GM19372 (cell line): ENCODE measurements at regions not wholly inside any gene's neighbourhood (a gene's known extent, or its start where the extent isn't known, plus 50 kb on each side); places are given as distances from the start of the nearest gene placed in this dataset.
A peak's percentile ranks its signal among the peaks of the same experiment; 100 is the strongest.
"Not testable (repeated sequence)": the region's sequence is repeated elsewhere in the genome, so short reads cannot be mapped to it uniquely, and the experiment has no call there.

Experiments used
- ATAC-seq: cut with Tn5 transposase; IDR thresholded peaks from one replicate; pipeline ENCODE4 v1.9.1; 2021; ENCODE audit warnings: mild to moderate bottlenecking, low read depth, moderate library complexity; ENCODE audit not compliant: unreplicated experiment

DNA sequence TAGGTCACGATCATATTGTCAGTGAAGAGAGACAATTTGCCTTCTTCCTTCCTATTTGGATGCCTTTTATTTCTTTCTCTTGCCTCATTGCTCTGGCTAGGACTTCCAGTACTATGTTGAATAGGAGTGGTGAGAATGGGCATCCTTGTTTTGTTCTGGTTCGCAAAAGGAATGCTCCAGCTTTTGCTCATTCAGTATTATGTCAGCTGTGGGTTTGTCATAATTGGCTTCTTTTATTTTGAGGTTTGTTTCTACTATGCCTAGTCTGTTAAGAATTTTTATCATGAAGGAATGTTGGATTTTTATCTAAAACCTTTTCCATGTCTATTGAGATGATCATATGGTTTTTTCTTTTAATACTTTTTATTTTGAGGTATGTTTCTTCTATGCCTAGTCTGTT is 152.3 kb upstream of the MAD2L1 start:
- ATAC-seq, result no peak

DNA sequence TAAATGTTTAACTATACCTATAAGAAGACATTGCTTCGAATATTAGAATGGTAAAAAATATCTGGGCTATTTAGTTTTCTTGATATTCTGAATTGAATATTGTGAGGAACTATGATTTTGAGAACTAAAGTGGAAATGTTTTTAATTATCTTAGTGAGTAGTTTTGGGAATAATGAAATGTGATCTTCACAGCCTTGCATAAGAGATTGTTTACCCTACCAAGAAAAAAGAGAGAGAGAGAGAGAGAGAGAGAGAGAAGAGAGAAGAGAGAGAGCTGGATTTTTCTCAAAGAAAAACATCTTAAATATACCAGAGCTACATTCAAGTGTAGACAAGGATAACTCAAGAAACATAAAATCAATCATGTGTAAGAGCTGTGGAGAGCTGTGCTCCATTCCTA is 148.7 kb upstream of the MAD2L1 start:
- no peak for ATAC-seq

DNA sequence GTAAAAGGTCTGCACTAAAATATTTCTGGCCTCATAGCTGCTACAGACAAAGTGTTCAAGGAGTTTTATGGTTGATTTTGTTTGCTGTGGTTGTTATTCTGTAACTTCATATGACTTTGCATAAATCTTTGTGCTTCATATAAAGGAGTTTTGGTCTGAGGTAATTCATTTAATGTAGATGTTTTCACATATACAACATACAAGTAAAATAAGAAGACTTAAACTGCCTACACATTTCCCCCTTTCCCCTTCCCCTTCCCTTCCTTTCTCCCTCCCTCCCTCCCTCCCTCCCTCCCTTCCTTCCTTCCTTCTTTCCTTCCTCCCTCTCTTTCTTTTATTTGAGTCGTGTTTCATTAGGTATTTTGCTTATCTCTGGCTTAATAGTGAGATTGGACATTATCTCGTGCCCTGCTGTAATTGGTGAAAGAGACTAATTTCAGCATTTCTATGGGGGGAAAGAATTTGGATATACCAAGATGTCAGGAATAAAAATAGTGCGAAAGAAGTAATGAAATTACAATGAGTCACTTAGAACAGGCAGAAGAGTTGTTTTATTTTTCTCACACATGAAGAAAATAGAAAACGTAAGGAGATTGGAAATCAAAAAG is 144.9 kb upstream of the MAD2L1 start:
- ATAC-seq, result no peak

DNA sequence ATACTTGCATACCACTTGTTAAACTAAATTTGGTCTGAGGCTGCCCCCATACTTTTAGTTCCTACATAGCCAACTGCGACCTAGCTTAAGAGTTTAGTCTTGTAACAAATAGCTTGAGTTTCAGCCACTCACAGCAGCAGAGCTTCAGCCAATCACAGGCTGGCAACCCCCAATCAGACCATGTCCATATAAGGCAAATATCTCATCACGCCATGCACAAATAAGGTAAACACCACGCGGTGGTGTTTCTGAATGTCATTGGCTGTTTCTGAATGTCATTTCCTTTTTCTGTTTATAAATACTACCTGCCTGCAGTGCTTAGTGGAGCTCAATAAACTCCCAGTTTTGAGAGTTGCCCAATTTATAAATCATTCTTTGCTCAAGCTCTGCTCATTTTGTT is 143.1 kb upstream of the MAD2L1 start:
- ATAC-seq, result no peak

DNA sequence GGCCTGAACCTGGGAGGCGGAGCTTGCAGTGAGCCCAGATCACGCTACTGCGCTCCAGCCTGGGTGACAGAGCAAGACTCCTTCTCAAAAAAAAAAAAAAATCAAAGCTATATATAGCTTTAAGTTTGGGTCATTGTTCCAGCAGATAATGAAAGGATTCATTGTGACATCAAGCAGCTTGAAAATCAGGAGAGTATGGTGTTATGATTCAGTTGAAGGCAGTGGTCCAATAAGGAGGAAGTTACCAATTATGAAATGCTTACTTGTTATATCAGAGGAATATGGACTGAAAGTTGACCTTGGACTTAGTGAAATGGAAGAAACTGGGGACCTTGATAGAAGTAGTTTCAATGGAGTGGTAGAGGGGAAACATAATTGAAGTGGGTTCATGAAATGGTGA is 140.4 kb upstream of the MAD2L1 start:
- ATAC-seq, result no peak

DNA sequence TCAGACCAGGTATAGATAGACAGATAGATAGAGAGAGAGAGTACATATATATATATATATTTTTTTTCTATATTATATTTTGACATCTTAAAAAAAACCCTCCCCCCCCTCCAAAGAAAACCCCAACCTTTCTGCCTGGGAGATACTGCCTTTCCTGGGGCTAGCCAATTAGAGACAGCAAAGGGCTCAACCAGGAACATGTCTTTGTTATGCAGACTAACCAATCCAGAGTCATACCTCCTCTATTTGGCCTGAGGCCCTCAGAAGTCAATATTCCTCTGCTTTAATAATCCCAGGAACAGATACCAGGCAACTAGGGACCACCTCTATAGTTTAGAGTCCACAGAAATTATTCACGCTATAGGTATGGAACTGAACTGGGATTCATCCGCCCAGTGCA is 135.6 kb upstream of the MAD2L1 start:
- no peak for ATAC-seq

DNA sequence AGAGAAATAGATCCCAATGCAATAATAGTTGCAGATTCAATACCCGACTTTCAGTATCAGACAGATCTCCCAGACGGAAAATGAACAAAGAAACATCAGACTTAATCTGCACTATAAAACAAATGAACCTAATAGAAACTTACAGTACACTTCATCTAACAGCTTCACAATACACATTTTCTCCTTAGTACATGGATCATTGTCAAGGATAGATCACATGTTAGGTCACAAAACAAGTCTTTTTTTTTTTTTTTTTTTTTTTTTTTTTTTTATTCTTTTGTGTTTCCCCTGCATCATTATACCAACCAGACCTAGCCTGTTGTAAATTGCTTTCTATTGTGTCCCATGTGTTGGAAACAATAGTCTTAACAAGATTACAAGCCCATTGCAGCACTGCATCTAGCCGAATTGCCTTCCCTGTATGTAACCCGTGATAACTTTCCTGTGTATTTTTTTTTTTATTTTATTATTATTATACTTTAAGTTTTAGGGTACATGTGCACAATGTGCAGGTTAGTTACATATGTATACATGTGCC is 134.0 kb upstream of the MAD2L1 start:
- ATAC-seq, result not testable (repeated sequence)

DNA sequence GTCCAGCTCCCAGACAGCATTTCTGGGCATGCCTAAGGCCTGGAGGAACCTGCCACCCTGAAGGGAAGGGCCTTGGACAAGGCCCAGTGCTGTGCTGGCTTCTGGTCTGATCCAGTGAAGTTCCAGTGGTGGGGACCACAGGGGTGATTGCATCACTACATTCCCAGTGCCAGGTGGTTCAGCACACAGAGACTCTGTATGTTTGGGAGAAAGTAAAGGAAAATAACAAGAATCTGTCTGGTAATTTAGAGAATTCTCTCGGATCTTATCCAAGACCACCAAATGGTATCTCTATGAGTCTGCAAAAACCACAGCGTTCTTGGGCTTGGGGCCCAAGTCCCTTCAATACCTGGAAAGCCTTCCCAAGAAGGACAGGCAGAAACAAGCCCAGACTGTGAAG is 131.8 kb upstream of the MAD2L1 start:
- no peak for ATAC-seq

DNA sequence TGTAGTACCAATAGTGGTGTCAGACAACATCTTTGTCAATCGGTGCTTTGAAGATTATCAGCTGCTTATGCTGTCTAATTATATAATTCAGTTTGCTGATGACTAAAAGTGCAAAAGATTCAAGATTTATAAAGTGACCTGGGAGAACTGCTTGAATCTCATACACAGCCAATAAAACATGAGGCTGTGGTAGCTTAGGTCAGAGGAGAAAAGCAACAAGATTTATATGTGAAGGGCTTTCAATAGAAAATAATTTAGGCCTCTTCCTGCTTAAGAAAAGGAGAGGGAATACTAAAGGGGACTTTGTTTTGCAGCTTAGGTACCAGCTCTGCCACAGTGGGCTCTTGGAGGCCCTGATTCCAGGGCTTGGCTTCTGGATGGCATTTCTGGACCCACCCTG is 111.0 kb upstream of the MAD2L1 start:
- no peak for ATAC-seq

DNA sequence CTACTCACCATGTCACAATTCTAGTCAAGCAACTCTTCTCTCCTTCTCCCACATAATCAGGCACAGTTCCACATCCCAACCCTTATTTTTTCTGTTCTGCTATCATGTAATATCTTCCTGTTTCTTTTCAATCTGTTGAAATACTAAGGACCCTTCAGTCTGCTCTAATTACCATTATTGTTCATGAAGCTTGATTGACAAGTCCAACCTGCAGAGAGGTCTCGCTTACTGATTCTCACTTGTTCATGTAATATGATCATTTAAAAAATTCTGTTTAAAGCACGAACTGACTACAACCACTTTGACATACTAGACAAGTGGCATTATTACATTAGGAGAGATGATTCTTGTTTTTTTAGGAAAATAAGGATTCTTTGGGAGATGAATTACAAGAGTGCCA is 108.6 kb upstream of the MAD2L1 start:
- ATAC-seq, result no peak

DNA sequence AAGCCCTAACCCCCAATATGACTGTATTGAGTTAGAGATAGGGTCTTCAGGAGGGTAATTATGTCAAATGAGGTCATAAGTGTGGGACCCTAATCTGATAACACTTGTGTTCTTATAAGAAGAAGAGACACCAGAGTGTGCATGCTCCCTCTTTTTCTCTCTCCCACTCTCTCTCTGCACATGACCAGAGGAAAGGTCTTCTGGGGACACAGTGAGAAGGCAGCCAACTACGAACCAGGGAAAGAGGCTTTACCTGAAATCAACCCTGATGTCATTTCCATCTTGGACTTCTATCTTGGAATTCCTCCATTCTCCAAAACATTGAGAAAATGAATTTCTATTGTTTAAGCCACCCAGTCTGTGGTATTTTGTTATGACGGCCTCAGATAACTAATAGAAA is 97.2 kb upstream of the MAD2L1 start:
- no peak for ATAC-seq

DNA sequence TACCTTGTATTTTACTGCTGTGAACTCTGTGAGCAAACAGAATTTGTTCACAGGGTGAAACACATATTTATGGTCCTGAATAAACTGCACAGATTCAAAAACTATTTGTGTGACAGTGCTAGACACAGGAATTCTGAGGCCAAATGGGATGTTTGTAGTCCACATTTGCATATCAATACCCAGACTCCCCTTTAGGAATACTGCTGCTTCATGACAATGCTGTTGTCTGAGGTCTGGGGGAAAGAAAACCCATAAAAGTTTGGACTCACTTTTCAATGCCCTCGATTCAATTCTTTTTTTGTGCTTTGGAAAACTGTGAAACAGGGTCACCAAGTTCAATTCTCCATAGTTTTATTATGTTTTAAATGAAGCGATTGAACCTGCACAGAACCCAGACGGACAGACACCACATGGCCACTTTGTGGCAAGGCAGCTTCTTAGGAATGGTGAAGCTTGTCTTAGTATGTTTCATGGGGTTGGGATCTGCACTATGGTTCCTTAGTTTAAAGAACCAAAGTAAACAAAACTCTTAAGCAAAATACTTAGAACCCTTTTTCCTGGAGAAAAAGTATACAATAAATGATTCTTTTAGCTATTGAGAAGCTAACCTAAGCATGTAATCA is 92.3 kb upstream of the MAD2L1 start:
- ATAC-seq, result no peak

DNA sequence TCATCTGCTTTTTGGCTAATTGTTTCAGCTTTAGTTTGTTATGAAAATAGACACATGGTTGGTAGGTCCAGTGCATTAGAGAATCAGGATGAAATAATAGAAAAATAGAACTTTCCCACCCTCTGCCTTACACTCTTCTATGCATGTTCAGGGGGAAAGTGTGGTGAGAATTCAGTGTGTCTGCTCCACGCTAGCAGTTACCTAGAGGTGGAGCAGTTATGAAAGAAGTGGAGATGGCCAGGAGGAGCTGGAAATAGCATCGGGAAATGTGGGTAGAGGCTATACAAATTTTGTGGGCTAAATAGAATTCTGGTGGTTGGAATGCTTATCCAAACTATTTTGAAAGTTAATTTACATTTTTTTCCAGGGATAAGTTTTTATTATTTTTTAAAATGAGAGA is 91.4 kb upstream of the MAD2L1 start:
- no peak for ATAC-seq

DNA sequence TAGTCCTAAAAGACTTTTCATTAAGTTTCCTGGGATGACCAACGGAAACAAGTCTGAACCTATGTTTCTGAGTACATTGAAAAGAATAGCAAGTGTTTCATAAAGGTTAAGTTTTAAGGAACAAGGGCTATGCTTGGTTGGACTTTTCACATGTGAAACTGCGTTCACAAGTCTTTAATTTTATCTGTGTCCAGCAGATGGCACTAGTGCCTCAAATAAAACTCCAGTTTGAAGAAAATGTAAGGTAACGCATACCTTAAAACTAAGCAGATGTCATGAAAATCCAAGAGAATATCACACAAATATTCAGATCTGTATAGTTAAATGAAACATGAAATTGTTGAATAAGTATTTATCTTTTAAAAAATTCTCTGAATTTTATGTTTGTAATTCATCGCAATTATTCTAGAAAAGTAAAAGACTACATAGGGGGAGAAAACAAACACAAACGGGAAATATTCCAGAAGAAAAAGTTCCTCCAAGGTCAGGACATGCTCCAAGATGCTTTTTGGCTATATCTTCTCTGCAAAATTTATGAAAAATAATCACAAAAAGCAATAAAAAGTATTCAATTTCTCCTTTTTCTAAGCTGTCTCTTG is 89.6 kb upstream of the MAD2L1 start:
- ATAC-seq, result peak; percentile 70

DNA sequence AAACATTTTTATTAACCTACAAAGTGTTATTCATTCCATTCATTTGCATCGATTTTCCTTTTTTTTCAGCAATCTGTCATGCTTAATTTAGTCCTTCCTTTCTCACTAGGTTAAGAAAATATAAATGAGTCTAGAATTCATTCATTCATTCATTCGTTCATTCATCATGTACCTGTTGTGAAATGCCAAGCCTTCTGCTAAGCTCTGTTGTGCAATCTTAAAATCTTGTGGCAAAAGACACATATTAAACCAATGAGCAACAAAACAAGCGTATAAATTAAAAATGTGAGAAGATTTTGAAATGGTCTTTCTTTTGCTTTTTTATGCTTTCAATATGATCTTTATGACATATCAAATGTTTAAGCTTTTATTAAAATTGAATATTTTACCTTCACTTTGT is 88.6 kb upstream of the MAD2L1 start:
- ATAC-seq, result no peak

DNA sequence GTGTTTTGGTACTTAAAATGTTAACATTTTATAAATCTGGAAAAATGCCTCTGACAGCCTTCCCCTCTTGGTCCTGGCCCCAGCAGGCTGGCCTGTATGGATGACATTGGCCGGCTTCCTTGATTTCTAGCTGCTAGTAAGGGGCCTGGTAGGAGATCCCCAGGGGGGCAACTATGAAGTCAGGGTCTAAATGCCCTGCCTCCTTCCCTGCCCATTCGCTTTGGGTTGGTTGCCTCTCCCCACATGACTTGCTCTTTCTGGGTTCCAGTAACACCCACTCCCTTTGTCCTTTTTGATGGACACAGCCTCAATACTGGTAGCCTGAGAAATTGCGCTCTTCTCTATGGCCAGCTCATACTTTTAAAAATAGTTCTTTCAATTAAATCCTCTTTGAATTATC is 78.0 kb upstream of the MAD2L1 start:
- no peak for ATAC-seq

DNA sequence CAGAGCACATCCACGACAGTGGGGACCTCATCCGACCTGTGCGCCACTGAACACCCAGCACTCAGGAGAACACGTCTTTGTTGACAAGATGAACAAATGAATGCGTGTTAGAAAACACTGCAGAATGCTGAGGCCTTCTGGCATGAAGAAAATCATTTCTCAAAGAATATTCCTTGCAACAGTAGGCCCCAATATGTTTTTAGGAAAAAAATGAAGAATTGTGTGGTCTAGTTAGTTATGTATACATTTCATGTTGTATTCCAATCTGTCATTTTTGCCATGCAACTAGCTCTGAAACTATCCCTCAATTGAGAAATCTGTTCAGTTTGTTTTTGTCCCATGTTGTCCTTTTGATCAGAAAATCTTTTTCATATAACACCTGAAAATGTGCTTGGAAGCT is 77.4 kb upstream of the MAD2L1 start:
- no peak for ATAC-seq

DNA sequence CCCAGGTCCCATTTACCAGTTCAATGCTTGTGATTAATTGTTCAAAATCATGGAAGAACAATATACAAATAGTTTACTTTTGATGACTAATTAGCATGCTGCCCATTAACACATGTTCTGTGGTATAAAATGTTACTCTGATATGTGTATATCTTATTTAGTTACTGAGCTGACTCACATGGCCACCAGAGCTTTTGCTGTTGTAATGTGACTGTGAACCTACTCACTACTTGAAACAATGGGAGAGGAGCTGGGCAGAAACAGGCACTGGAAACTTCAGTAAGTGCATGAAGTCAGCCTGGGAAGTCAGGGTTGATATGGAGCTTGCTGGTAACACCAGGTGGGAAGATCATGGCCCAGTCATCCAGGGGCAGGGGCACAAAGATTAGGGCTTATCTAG is 72.7 kb upstream of the MAD2L1 start:
- ATAC-seq, result no peak

DNA sequence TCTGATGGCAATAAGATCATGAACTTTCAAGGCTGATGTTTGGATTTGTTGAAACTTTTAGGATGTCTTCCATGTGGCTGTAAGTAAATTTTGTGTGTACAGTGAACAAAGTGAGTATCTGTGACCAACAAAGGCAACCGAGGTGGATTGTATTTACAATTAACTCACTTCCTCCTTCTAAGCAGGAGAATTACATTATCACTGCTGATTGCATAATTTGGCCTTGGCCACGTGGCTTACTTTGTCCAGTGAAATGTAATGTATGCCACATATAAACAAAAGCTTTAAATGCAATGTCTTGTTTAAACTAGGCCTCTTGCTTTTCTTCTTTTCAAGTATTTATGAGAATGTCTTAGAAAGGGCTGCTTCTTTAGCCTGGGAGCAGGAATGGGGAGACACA is 66.3 kb upstream of the MAD2L1 start:
- no peak for ATAC-seq

DNA sequence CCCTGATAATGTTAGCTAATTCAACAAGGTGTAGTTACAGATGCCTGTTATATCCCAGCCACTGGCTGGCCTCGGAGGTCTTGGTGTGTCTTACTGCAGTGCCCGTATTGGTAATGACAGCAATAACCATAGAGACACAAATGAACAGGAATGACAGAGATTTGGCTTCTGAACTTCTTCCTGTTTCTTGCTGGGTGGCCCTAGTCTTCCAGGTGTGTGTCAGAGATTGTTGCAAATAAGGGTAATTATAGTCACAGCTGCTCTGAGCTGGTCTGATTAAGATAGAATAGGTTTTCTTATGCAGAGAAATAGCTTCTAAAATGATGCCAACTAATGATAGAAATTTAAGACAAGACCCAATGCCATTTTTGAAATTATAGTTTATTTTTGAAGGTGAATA is 64.1 kb upstream of the MAD2L1 start:
- no peak for ATAC-seq
